ENCODE measurements at regions not wholly inside any gene's neighbourhood (a gene's known extent, or its start where the extent isn't known, plus 50 kb on each side); places are given as distances from the start of the nearest gene placed in this dataset.
"Not testable (repeated sequence)": the region's sequence is repeated elsewhere in the genome, so short reads cannot be mapped to it uniquely, and the experiment has no call there.

- H3K4me3 ChIP-seq (ENCODE audit: control insufficient read depth, low read depth, low read length) = no peak overlapping the region
- no peak for DNase-seq (ENCODE audit: low read depth)
- TF ChIP-seq CTCF (IDR thresholded peaks at IDR 0.05; ENCODE audit: control insufficient read depth, insufficient read depth, low read depth, low read length, missing control alignments) = no peak
Observed at GRCh38 chr4:1589098-1589497, 95.0 kb downstream of the FAM53A start.

- DNase-seq (ENCODE audit: low read depth) = no peak
- no peak for TF ChIP-seq CTCF (IDR thresholded peaks at IDR 0.05; ENCODE audit: control insufficient read depth, insufficient read depth, low read depth, low read length, missing control alignments)
- no peak overlapping the region for H3K4me3 ChIP-seq (ENCODE audit: control insufficient read depth, low read depth, low read length)
Observed at GRCh38 chr4:1588306-1588705, 95.8 kb downstream of the FAM53A start.

GRCh38 chr4:1584498-1584897 is 99.6 kb downstream of the FAM53A start:
- DNase-seq (ENCODE audit: low read depth) = no peak
- no peak overlapping the region for H3K4me3 ChIP-seq (ENCODE audit: control insufficient read depth, low read depth, low read length)
- TF ChIP-seq CTCF (IDR thresholded peaks at IDR 0.05; ENCODE audit: control insufficient read depth, insufficient read depth, low read depth, low read length, missing control alignments) = no peak

- DNase-seq (ENCODE audit: low read depth) = no peak
- no peak overlapping the region for H3K4me3 ChIP-seq (ENCODE audit: control insufficient read depth, low read depth, low read length)
- TF ChIP-seq CTCF (IDR thresholded peaks at IDR 0.05; ENCODE audit: control insufficient read depth, insufficient read depth, low read depth, low read length, missing control alignments) = no peak
Observed at GRCh38 chr4:1583859-1584258, 100.3 kb downstream of the FAM53A start.

- DNase-seq (ENCODE audit: low read depth) = no peak
- no peak for TF ChIP-seq CTCF (IDR thresholded peaks at IDR 0.05; ENCODE audit: control insufficient read depth, insufficient read depth, low read depth, low read length, missing control alignments)
Observed at GRCh38 chr4:1583051-1583785, 100.9 kb downstream of the FAM53A start.

GRCh38 chr4:1582227-1582626 is 101.9 kb downstream of the FAM53A start:
- TF ChIP-seq CTCF (IDR thresholded peaks at IDR 0.05; ENCODE audit: control insufficient read depth, insufficient read depth, low read depth, low read length, missing control alignments) = no peak
- no peak overlapping the region for H3K4me3 ChIP-seq (ENCODE audit: control insufficient read depth, low read depth, low read length)
- no peak for DNase-seq (ENCODE audit: low read depth)

More at GRCh38 chr4:1583051-1583785, 100.9 kb downstream of the FAM53A start:
- no peak overlapping the region for H3K4me3 ChIP-seq (ENCODE audit: control insufficient read depth, low read depth, low read length)

GRCh38 chr4:1581164-1581894 is 102.8 kb downstream of the FAM53A start:
- H3K4me3 ChIP-seq (ENCODE audit: control insufficient read depth, low read depth, low read length) = not testable (repeated sequence)
- peak; percentile 57 for DNase-seq (ENCODE audit: low read depth)

- not testable (repeated sequence) for DNase-seq (ENCODE audit: low read depth); H3K4me3 ChIP-seq (ENCODE audit: control insufficient read depth, low read depth, low read length)
Observed at GRCh38 chr4:1580692-1581012, 103.5 kb downstream of the FAM53A start.
